Liver (tissue), 8 donors: ENCODE measurements at regions not wholly inside any gene's neighbourhood (a gene's known extent, or its start where the extent isn't known, plus 50 kb on each side); places are given as distances from the start of the nearest gene placed in this dataset.

ENCODE experiments used
- DNase-seq: peaks from one replicate; pipeline ENCODE4 v3.0.0-alpha.2; 2017; ENCODE audit warnings: low spot score
- H3K27ac ChIP-seq, 2 donors: one replicate each; pipeline ENCODE4 v1.7.0; 2013; ENCODE audit warnings: inconsistent platforms in 2 of 2, low read length in 2 of 2, control low read depth in 1 of 2, low read depth in 1 of 2, mild to moderate bottlenecking in 1 of 2
- H3K27me3 ChIP-seq, 4 donors: one replicate each; pipeline versions ENCODE4 v1.6.1 to v1.7.0; 2013; ENCODE audit warnings: low read length in 3 of 4, inconsistent platforms in 1 of 4, mild to moderate bottlenecking in 1 of 4, moderate library complexity in 1 of 4; ENCODE audit not compliant: control insufficient read depth in 4 of 4, insufficient read depth in 4 of 4
- H3K36me3 ChIP-seq, 4 donors: one replicate each; pipeline versions ENCODE4 v1.6.1 to v1.7.0; 2013; ENCODE audit warnings: low read length in 3 of 4, mild to moderate bottlenecking in 3 of 4, low read depth in 1 of 4, moderate library complexity in 1 of 4; ENCODE audit not compliant: control insufficient read depth in 4 of 4, insufficient read depth in 3 of 4
- H3K4me1 ChIP-seq, 4 donors: one replicate each; pipeline versions ENCODE4 v1.6.1 to v1.7.0; 2013; ENCODE audit warnings: low read length in 3 of 4, mild to moderate bottlenecking in 3 of 4, moderate library complexity in 1 of 4; ENCODE audit not compliant: control insufficient read depth in 4 of 4, insufficient read depth in 4 of 4
- H3K4me3 ChIP-seq, 3 donors: one replicate each; pipeline versions ENCODE4 v1.6.1 to v1.7.0; 2013; ENCODE audit warnings: low read length in 3 of 3, control low read depth in 1 of 3, low read depth in 1 of 3, mild to moderate bottlenecking in 1 of 3
- H3K9ac ChIP-seq, 2 donors: one replicate each; pipeline ENCODE4 v1.7.0; 2013; ENCODE audit warnings: low read length in 2 of 2, mild to moderate bottlenecking in 2 of 2, moderate library complexity in 2 of 2, control low read depth in 1 of 2, low read depth in 1 of 2
- H3K9me3 ChIP-seq, 4 donors: one replicate each; pipeline versions ENCODE4 v1.6.1 to v1.7.0; 2013; ENCODE audit warnings: low read length in 3 of 4; ENCODE audit not compliant: control insufficient read depth in 4 of 4
- EGR1 ChIP-seq, 2 donors: IDR thresholded peaks; 2 replicates each; pipeline ENCODE4 v1.6.1; 2016 to 2018; ENCODE audit warnings: antibody characterized with exemption in 2 of 2, low read depth in 2 of 2
- FOXA1 ChIP-seq: IDR thresholded peaks from 2 replicates; pipeline ENCODE4 v1.6.1; 2016; ENCODE audit warnings: antibody characterized with exemption
- FOXA2 ChIP-seq: IDR thresholded peaks from 2 replicates; pipeline ENCODE4 v1.6.1; 2016; ENCODE audit warnings: antibody characterized with exemption
- HNF4A ChIP-seq, 2 donors: conservative IDR thresholded peaks; 2 replicates each; pipeline ENCODE4 v1.6.1; 2016; ENCODE audit warnings: antibody characterized with exemption in 2 of 2, mild to moderate bottlenecking in 2 of 2
- HNF4G ChIP-seq: IDR thresholded peaks from 2 replicates; pipeline ENCODE4 v1.6.1; 2016; ENCODE audit warnings: antibody characterized with exemption
- JUND ChIP-seq, 2 donors: IDR thresholded peaks; 2 replicates each; pipeline ENCODE4 v1.6.1; 2016; ENCODE audit warnings: antibody characterized with exemption in 2 of 2
- MAX ChIP-seq: IDR thresholded peaks from 2 replicates; pipeline ENCODE4 v1.6.1; 2016; ENCODE audit warnings: antibody characterized with exemption
- NR2F2 ChIP-seq: IDR thresholded peaks from 2 replicates; pipeline ENCODE4 v1.6.1; 2016; ENCODE audit warnings: antibody characterized with exemption
- RAD21 ChIP-seq, 2 donors: IDR thresholded peaks; 2 replicates each; pipeline ENCODE4 v1.6.1; 2016; ENCODE audit warnings: antibody characterized with exemption in 2 of 2, mild to moderate bottlenecking in 2 of 2
- RXRA ChIP-seq, 2 donors: IDR thresholded peaks; 2 replicates each; pipeline ENCODE4 v1.6.1; 2017 to 2018; ENCODE audit warnings: antibody characterized with exemption in 2 of 2, mild to moderate bottlenecking in 1 of 2
- TAF1 ChIP-seq: conservative IDR thresholded peaks from 2 replicates; pipeline ENCODE4 v1.6.1; 2016; ENCODE audit warnings: antibody characterized with exemption, mild to moderate bottlenecking
- WGBS: extraction: QIAGEN DNeasy Blood & Tissue Kit; methylation state at CpG from one replicate; pipeline ENCODE4 v1.1.7; 2013; 5-methylcytosine and 5-hydroxymethylcytosine counted together
- TF ChIP-seq, protein P1 (sequence below): IDR thresholded peaks from 2 replicates; pipeline ENCODE4 v1.6.1; 2016; ENCODE audit warnings: antibody characterized with exemption
- TF ChIP-seq, protein P2 (sequence below): fragments of 150-350 bp; IDR thresholded peaks from 2 replicates; pipeline ENCODE4 v1.5.1; 2017; ENCODE audit warnings: improper control_type of control experiment, low read depth, low read length; ENCODE audit not compliant: missing input control
- TF ChIP-seq, protein P3 (sequence below): IDR thresholded peaks from 2 replicates; pipeline ENCODE4 v1.6.1; 2016; ENCODE audit warnings: antibody characterized with exemption
- donor health status: healthy.
- donor health status: healthy.
- donor health status: healthy.
- donor health status: healthy.
- donor health status: healthy.

DNA sequence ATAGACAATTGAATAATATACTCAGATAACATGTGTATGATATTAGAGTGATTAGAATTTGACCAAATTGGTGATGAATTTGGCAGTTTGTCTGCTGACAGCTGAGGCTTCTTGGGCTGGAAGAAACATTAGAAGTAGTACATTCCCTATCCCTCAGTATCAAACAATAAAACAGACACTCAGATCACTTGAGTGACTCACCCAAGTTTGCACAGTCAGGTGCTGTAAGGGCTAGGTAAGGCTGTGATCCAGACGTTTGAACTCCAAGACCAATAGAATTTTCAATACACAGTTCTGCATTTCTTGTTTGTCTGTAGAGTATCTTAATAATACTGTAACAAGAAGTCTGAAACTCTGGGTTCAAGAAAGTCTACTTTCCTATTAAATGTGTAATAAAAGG lies 223.5 kb downstream of the POSTN start (continued):
- TF ChIP-seq NR2F2: no peak
- TF ChIP-seq HNF4G: no peak
- no peak for TF ChIP-seq FOXA2
- TF ChIP-seq, protein P1, sequence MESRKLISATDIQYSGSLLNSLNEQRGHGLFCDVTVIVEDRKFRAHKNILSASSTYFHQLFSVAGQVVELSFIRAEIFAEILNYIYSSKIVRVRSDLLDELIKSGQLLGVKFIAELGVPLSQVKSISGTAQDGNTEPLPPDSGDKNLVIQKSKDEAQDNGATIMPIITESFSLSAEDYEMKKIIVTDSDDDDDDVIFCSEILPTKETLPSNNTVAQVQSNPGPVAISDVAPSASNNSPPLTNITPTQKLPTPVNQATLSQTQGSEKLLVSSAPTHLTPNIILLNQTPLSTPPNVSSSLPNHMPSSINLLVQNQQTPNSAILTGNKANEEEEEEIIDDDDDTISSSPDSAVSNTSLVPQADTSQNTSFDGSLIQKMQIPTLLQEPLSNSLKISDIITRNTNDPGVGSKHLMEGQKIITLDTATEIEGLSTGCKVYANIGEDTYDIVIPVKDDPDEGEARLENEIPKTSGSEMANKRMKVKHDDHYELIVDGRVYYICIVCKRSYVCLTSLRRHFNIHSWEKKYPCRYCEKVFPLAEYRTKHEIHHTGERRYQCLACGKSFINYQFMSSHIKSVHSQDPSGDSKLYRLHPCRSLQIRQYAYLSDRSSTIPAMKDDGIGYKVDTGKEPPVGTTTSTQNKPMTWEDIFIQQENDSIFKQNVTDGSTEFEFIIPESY: no peak

- DNase-seq: no peak
- 45% methylated on average over 4 of the region's 4 CpGs for WGBS
Observed at GRCh38 chr13:37369616-37370015, 229.0 kb downstream of the POSTN start.

DNA sequence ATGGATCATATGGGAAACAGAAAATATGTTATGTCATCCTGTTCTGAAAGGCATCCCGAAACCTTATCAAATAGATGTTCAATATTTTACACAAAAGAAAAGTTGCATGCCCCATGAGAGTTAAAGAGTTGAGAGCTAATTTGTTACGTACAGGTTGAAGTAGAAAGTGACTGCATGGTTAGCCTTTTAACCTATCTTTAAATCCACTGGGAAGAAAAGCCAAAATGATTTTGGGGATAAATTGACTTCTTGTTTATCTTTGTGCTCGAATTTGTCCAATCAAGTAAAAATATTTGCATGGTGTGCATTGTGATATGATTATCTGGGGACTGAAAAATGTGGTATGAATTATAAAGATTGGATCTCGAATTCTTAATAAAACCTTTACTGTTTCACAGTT lies 230.1 kb downstream of the POSTN start:
- H3K4me3 ChIP-seq: no peak overlapping the region
- DNase-seq: no peak
- no peak overlapping the region for H3K9ac ChIP-seq
- WGBS: 59% methylated on average over 4 of the region's 4 CpGs
- TF ChIP-seq HNF4G (no peak), HNF4A (conservative IDR thresholded peaks at IDR 0.05) (no peak), TAF1 (no peak), JUND (IDR thresholded peaks at IDR 0.05) (no peak), MAX (no peak), NR2F2 (no peak), RAD21 (IDR thresholded peaks at IDR 0.05) (no peak), FOXA1 (no peak), RXRA (IDR thresholded peaks at IDR 0.05) (no peak)
- TF ChIP-seq, protein P1: no peak
- TF ChIP-seq, protein P2, sequence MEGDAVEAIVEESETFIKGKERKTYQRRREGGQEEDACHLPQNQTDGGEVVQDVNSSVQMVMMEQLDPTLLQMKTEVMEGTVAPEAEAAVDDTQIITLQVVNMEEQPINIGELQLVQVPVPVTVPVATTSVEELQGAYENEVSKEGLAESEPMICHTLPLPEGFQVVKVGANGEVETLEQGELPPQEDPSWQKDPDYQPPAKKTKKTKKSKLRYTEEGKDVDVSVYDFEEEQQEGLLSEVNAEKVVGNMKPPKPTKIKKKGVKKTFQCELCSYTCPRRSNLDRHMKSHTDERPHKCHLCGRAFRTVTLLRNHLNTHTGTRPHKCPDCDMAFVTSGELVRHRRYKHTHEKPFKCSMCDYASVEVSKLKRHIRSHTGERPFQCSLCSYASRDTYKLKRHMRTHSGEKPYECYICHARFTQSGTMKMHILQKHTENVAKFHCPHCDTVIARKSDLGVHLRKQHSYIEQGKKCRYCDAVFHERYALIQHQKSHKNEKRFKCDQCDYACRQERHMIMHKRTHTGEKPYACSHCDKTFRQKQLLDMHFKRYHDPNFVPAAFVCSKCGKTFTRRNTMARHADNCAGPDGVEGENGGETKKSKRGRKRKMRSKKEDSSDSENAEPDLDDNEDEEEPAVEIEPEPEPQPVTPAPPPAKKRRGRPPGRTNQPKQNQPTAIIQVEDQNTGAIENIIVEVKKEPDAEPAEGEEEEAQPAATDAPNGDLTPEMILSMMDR: no peak
- H3K9me3 ChIP-seq: no peaks in the 10 kb centered on the region
- no peaks in the 10 kb centered on the region for H3K36me3 ChIP-seq
- no peaks in the 10 kb centered on the region for H3K4me1 ChIP-seq
- H3K27ac ChIP-seq: no peak overlapping the region
- peaks cover 0 to 2% (median 0%) of the 10 kb centered on the region in 4 donors for H3K27me3 ChIP-seq

More at GRCh38 chr13:37369616-37370015, 229.0 kb downstream of the POSTN start:
- no peaks in the 10 kb centered on the region for H3K9me3 ChIP-seq
- H3K4me1 ChIP-seq: no peaks in the 10 kb centered on the region
- no peak overlapping the region for H3K4me3 ChIP-seq
- no peak overlapping the region for H3K9ac ChIP-seq
- no peaks in the 10 kb centered on the region for H3K36me3 ChIP-seq
- TF ChIP-seq HNF4G (no peak), FOXA1 (no peak), MAX (no peak), JUND (IDR thresholded peaks at IDR 0.05) (no peak), EGR1 (IDR thresholded peaks at IDR 0.05; ENCODE audit: low read depth in 2 of 2) (no peak)
- TF ChIP-seq, protein P3, sequence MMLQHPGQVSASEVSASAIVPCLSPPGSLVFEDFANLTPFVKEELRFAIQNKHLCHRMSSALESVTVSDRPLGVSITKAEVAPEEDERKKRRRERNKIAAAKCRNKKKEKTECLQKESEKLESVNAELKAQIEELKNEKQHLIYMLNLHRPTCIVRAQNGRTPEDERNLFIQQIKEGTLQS: no peak
- H3K27ac ChIP-seq: no peak overlapping the region
- H3K27me3 ChIP-seq: peaks cover 0 to 2% (median 0%) of the 10 kb centered on the region in 4 donors
